ENCODE measurements at regions not wholly inside any gene's neighbourhood (a gene's known extent, or its start where the extent isn't known, plus 50 kb on each side); places are given as distances from the start of the nearest gene placed in this dataset.

- no peak for DNase-seq
Measured at GRCh38 chr3:110343376-110343775, 728.2 kb upstream of the NECTIN3 start.

- DNase-seq: no peak
Measured at GRCh38 chr3:110343945-110344344, 727.7 kb upstream of the NECTIN3 start.

GRCh38 chr3:110344487-110344886 lies 727.1 kb upstream of the NECTIN3 start:
- no peak for DNase-seq

GRCh38 chr3:110344897-110345767 lies 726.5 kb upstream of the NECTIN3 start:
- no peak for DNase-seq

GRCh38 chr3:110349295-110349694 lies 722.3 kb upstream of the NECTIN3 start:
- no peak for DNase-seq

GRCh38 chr3:110352841-110353604 lies 718.6 kb upstream of the NECTIN3 start:
- DNase-seq: no peak

GRCh38 chr3:110362751-110363150 lies 708.9 kb upstream of the NECTIN3 start:
- no peak for DNase-seq

GRCh38 chr3:110367289-110367688 lies 704.3 kb upstream of the NECTIN3 start:
- peak; percentile 63 to 71 for DNase-seq

- DNase-seq: no peak
Measured at GRCh38 chr3:110375751-110376518, 695.7 kb upstream of the NECTIN3 start.

GRCh38 chr3:110378481-110378880 lies 693.1 kb upstream of the NECTIN3 start:
- DNase-seq: no peak

- DNase-seq: no peak
Measured at GRCh38 chr3:110381992-110382391, 689.6 kb upstream of the NECTIN3 start.

GRCh38 chr3:110383356-110383755 lies 688.3 kb upstream of the NECTIN3 start:
- DNase-seq: no peak

GRCh38 chr3:110384601-110385000 lies 687.0 kb upstream of the NECTIN3 start:
- DNase-seq: no peak

GRCh38 chr3:110389005-110389404 lies 682.6 kb upstream of the NECTIN3 start:
- no peak for DNase-seq

- DNase-seq: no peak
Measured at GRCh38 chr3:110390372-110390771, 681.2 kb upstream of the NECTIN3 start.

- DNase-seq: no peak
Measured at GRCh38 chr3:110391042-110391441, 680.6 kb upstream of the NECTIN3 start.

- no peak for DNase-seq
Measured at GRCh38 chr3:110391640-110392395, 679.8 kb upstream of the NECTIN3 start.

GRCh38 chr3:110393941-110394340 lies 677.7 kb upstream of the NECTIN3 start:
- no peak for DNase-seq

- DNase-seq: no peak
Measured at GRCh38 chr3:110397115-110397514, 674.5 kb upstream of the NECTIN3 start.

GRCh38 chr3:110400315-110400714 lies 671.3 kb upstream of the NECTIN3 start:
- no peak for DNase-seq

GRCh38 chr3:110405830-110406585 lies 665.6 kb upstream of the NECTIN3 start:
- no peak for DNase-seq

GRCh38 chr3:110413266-110413665 lies 658.4 kb upstream of the NECTIN3 start:
- no peak for DNase-seq
